GM12865 (cell line): ENCODE measurements at regions not wholly inside any gene's neighbourhood (a gene's known extent, or its start where the extent isn't known, plus 50 kb on each side); places are given as distances from the start of the nearest gene placed in this dataset.

ENCODE experiments used
- DNase-seq: peaks from one replicate; pipeline ENCODE4 v3.0.0; 2010; ENCODE audit warnings: low read depth
- H3K4me3 ChIP-seq: 2 replicates; pipeline ENCODE4 v1.5.1; 2011; ENCODE audit warnings: mild to moderate bottlenecking, low read depth, low read length, control low read depth
- TF ChIP-seq, protein P1 (sequence below): IDR thresholded peaks from 2 replicates; pipeline ENCODE4 v1.5.1; 2011; ENCODE audit warnings: low read length, control low read depth, low read depth, inconsistent platforms; ENCODE audit not compliant: insufficient read depth; ENCODE audit errors: missing control alignments

DNA sequence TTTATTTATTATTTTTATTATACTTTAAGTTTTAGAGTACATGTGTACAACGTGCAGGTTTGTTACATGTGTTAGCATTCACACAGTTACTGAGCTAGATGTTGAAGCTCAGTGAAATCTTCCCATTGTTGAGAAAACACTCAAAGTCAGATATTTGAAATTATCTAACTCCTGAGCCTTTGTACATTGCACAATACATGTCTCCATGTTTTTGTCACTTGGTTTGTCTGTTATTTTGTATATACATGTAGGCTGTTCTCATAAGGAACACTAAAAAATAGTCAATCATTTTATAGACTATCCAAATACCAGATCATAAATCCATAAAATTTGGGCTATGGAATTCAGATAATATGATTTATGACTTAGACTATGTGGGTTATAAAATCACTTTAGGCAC is 1126.5 kb downstream of the NSUN3 start:
- TF ChIP-seq, protein P1, sequence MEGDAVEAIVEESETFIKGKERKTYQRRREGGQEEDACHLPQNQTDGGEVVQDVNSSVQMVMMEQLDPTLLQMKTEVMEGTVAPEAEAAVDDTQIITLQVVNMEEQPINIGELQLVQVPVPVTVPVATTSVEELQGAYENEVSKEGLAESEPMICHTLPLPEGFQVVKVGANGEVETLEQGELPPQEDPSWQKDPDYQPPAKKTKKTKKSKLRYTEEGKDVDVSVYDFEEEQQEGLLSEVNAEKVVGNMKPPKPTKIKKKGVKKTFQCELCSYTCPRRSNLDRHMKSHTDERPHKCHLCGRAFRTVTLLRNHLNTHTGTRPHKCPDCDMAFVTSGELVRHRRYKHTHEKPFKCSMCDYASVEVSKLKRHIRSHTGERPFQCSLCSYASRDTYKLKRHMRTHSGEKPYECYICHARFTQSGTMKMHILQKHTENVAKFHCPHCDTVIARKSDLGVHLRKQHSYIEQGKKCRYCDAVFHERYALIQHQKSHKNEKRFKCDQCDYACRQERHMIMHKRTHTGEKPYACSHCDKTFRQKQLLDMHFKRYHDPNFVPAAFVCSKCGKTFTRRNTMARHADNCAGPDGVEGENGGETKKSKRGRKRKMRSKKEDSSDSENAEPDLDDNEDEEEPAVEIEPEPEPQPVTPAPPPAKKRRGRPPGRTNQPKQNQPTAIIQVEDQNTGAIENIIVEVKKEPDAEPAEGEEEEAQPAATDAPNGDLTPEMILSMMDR, result no peak
- no peak for DNase-seq
- no peak overlapping the region for H3K4me3 ChIP-seq

DNA sequence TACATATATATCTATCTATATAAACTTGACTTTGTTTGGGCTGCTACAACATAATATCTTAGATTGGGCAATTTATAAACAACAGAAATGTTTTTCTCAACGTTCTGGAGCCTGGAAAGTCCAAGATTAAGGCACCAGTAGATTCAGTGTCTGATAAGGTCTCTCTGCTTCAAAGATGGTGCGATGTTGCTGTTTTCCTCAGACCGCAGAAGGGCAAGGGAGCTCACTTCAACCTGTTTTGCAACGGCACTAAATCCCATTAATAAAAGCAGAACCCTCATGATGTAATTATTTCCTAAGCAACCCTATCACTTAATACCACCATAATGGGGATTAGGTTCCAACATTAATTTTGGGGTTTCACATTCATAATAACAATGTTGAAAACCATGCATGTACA is 1134.8 kb downstream of the NSUN3 start:
- no peak for DNase-seq
- H3K4me3 ChIP-seq, result no peak overlapping the region
- TF ChIP-seq, protein P1, result no peak

DNA sequence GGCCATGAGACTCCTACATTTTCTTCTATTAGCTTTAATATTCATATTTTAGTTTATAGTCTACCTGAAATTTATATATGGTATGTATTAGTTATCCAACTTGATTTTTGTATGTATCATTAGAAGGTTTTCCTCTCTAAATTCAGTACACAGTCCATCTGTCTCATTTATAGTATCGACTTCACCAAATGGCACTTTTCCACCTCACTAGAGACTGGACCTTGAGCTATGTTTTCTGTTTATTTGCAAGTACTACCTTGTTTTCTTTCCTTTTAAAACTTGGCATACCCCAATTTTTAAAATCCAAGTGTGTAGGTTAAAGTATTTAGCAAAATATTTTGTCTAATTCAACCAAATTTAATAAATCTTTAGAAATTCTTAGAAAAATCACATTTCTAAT is 1137.5 kb downstream of the NSUN3 start:
- no peak for DNase-seq
- TF ChIP-seq, protein P1, result no peak

DNA sequence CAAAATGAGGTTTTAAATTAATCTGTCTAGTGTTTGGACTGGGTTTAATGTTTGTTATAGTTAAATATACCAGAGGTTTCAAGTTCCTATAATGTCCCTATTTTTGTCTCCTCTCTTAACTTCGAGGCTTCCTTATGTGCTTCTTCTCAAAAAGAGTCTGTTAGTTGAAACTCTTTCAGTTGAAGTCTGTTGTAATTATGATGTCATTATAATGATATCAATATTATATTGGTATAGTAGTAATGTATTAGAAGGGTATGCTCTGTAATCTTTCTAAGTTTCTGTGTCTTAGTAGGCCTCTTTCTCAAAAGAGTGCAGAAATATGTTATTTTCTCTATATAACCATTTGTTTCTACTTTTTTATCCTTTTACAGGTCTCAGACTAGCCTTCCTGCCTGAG is 1148.0 kb downstream of the NSUN3 start:
- no peak for DNase-seq
- TF ChIP-seq, protein P1, result no peak
- H3K4me3 ChIP-seq, result no peak overlapping the region

More for the DNA sequence above, 1137.5 kb downstream of the NSUN3 start:
- H3K4me3 ChIP-seq, result no peak overlapping the region

DNA sequence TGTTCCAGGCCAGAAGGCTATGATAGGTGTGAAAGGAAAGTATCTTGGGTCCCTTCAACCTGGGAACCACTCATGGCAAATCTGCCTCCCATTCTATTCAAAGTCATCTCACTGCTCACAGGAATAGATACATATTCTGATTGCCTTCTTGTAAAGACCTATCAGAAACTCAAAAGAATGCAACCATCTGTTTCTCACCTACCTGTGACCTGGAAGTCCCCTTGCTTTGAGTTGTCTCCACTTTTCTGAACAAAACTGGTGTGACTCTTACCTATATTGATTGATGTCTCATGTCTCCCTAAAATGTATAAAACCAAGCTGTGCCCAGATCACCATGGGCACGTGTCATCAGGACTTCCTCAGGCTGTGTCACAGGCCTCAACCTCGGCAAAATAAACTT is 1149.3 kb downstream of the NSUN3 start:
- TF ChIP-seq, protein P1, result no peak

DNA sequence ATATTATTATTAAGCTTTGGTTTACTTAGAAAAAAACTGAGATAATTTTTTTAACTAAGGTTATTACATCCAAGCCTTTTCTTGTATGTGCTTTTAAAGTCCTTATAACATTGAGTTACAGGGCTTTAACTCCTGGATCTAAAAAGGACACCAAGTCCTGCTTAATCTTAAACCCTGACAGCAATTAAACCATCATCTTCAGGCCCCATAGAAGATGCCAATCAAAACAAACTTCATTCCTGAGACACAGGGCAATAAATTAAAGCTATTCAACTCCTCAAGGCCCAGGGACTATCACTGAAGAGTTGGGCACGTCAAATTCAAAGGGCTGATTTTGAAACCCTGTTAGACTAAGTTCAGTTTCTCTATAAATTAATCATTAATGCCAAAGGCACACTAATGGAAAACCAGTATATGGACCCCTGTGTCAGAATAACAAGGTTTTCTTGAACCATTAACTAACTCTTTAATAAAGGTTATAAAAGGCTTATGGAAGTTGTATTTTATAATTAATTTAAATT is 1152.6 kb downstream of the NSUN3 start:
- no peak overlapping the region for H3K4me3 ChIP-seq
- DNase-seq, result no peak
- TF ChIP-seq, protein P1, result no peak

More for the DNA sequence above, 1149.3 kb downstream of the NSUN3 start:
- DNase-seq, result peak; percentile 21
- H3K4me3 ChIP-seq, result no peak overlapping the region

DNA sequence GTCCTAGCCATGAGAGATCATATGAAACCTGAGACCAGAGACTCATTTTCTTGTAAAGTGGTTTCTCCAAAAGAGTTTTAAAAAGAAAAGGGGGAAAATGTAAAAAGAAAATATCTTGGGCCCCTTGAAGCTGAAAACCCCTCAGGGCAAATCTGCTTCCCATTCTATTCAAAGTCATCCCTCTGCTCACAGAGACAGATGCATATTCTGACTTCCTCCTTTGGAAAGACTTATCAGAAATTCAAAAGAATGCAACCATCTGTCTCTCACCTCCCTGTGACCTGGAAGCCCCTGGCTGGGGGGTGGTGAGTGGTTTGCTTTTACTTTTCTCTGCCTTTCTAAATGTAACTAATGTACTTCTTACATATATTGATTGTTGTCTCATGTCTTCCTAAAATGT is 1154.8 kb downstream of the NSUN3 start:
- no peak overlapping the region for H3K4me3 ChIP-seq
- TF ChIP-seq, protein P1, result no peak
- no peak for DNase-seq
